HG02571 (cell line): ENCODE measurements at regions not wholly inside any gene's neighbourhood (a gene's known extent, or its start where the extent isn't known, plus 50 kb on each side); places are given as distances from the start of the nearest gene placed in this dataset.

Experiments
- ATAC-seq: cut with Tn5 transposase; IDR thresholded peaks from one replicate; pipeline ENCODE4 v1.9.1; 2021; ENCODE audit warnings: mild to moderate bottlenecking, moderate library complexity; ENCODE audit not compliant: unreplicated experiment

GRCh38 chr20:11076434-11077105, 402.8 kb upstream of the JAG1 start:
- ATAC-seq: no peak

DNA sequence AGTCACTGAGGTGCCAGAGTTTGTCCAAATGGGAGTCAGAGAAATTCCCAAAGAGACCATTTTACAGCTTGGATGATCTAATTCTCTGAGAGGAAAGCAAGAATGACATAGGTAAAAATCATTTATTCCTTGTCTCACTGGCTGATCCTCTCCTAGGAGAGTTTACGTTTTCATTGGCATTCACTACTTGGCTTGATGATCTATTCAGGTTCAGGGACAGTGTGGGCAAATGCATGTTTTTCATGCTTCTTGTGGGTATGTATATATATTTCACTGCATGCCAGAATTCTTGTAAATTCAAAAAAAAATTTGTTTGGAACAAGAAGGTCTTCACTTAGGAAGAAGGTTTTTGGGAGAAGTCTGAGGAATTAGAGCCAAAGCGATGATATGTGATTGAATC, 403.4 kb upstream of the JAG1 start:
- ATAC-seq: no peak

DNA sequence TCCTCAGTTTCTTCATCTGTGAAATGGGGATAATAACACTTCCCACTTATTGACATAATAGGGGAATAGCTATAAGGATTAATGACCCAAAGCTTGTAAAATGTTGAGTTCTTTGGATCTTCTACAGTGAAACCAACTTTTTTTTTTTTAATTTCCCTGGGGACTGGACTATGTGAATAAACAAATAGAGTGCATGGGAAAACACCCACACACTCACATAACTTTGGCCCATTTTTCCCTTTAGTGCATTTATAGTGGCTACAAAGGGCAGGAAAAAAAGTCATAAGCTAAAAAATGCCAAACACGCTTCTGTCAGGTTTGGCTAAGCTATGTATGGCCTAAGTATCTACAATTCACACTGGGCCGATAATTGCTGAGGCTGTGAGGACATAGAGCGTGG, 406.2 kb upstream of the JAG1 start:
- no peak for ATAC-seq

- no peak for ATAC-seq
These were observed 407.1 kb upstream of the JAG1 start for GRCh38 chr20:11080781-11081377.

- no peak for ATAC-seq
These were observed 410.0 kb upstream of the JAG1 start for GRCh38 chr20:11083841-11084240.

DNA sequence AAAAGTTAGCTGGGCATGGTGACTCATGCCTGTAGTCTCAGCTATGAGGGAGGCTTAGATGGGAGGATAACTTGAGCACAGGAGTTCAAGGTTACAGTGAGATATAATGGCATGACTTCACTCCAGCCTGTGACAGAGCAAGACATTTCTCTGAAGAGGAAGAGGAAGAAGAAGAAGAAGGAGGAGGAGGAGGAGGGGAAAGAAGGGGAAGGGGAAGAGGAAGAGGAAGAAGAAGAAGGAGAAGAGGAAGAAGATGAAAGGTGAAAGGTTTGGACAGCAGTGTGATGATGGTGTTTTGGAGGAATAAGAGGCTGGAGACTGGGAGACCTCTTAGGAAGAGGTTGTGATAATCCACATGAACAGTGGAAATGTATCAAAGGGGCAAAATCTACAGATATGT, 410.7 kb upstream of the JAG1 start:
- no peak for ATAC-seq

DNA sequence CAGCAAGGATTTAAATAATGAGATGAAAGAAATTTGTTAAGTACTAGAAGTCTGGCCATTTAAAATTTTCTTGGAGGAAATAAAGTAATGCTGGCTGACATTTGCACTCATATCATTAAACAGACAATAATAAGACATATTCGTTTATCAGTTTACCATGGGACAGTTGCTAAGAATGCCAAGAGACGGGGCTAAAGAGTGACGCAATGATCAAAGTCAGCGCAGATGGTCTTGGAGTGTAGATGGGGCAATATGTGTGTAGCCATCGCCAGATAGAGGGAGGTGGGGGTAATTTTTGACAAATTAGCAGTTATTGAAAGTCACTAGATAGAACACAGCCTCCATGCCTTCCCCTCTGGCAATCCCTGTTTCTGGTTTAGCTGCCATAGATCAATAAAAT, 413.2 kb upstream of the JAG1 start:
- no peak for ATAC-seq

GRCh38 chr20:11090751-11091150, 417.0 kb upstream of the JAG1 start:
- ATAC-seq: no peak

DNA sequence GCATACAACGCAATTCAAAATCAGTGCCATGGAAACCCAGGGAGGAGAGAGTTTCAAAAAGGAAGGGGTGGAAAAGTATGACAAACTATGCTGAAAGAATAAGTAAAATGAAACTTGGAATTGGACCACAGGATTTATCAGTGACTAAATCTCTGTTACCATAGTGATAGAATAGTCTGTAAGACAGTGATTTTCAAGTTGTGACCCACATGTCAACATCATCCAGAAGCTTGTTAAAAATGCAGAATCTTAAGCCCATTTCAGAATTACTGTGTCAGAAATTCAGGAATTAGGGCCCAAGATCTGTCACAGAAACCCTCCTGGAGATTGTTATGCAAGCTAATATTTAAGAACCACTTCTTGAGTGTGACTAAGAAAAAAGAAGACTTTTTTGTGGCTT, 417.7 kb upstream of the JAG1 start:
- no peak for ATAC-seq

GRCh38 chr20:11092151-11092550, 418.4 kb upstream of the JAG1 start:
- ATAC-seq: no peak

DNA sequence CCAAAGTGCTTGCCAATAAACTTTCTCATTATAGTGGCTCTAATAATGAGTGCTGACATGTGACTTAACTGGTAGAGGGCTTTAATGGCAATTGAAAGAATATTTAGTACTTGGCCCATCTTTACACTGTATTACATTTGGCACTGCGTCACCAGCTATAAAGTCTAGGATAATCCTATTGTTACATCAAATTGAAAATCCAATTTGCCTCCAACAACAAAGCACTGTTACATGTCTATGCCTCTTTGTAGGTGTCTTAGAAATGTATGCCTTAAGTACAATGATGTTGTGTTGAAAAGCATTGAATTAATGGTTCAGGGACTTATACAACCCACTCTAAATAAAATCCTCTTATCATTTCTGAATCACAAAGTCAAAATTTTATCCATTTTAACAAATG, 420.4 kb upstream of the JAG1 start:
- ATAC-seq: no peak

- no peak for ATAC-seq
These were observed 420.9 kb upstream of the JAG1 start for GRCh38 chr20:11094711-11095110.

GRCh38 chr20:11098888-11099287, 425.1 kb upstream of the JAG1 start:
- no peak for ATAC-seq

DNA sequence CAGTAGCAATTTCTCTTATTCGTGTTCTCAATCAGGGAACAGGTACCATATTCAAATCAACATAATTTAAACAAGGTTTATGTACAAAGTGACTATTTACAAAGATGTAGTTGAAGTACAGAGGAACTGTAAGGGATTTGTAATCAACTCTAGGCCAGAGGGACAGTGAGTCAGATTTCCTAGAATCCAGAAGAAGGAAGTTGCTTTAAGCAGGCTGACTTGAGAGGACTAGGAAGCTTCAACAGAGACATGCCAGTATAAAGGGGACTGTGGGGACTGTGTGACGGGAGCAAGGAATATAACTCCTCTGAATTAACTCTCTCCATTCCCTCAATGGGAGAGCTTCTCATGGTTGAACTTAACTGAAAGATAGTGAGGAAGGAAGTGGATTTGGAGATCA, 427.4 kb upstream of the JAG1 start:
- no peak for ATAC-seq

- no peak for ATAC-seq
These were observed 427.9 kb upstream of the JAG1 start for GRCh38 chr20:11101696-11102095.

DNA sequence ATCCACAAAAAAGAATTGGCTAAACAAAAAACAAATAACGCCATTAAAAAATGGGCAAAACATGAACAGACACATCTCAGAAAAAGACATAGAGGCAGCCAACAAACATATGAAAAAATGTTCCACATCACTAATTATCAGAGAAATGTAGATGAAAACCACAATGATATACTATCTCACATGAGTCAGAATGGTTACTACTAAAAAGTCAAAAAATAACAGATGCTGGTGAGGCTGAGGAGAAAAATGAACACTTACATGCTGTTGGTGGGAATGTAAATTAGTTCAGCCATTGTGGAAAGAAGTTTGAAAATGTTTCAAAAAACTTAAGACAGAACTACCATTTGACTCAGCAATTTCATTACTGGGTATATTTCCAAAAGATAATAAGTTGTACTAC, 430.1 kb upstream of the JAG1 start:
- no peak for ATAC-seq

DNA sequence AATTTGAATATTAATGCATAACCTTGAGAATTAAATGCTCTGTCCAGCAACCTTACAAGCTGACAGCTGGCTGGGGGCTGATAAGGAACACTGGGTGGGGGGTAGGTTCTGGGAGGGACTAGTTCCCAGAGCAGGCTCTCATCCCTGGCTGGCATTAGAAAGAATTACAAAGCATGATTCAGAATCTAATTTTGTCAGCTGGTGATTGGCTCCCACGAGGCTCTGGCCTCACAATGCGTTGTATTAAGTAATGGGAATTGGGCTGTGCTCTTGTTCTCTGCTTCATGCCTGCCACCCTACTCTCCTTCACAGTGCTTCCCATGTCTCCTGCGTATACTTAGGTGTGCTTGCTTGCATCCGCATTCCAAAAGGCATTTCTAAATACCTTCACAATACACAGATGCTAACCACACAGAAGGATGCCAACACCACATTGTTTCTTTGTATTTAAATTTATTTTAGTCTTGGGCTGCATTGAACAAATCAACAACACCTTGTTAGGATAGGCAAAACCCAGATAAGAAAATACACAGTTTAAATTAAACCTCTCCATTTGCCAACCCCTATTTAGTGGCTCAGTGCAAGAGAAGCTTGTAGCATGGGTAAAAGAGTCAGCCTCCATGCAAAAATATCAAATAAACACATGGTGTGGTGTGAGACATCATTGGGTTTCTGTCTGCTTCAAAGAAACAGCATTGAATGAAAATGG, 434.5 kb upstream of the JAG1 start:
- ATAC-seq: no peak

DNA sequence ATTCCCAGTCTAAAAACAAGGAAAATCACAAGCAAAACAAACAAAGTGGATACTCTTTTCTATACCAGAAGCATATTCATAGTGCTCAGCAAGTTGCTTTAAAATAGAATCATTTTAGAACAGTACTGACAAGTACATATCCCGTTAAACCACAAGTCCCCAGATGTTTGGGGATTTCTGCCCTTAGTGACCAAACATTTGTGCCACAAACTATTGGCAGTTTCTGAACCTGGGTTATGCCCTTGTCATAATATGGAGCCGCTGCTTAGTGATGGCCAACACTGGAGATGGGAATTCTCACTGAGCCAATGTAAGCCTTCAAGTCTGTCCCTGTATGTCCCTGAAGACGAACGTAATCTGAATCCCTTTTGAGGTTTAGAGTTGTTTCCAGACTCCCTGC, 436.7 kb upstream of the JAG1 start:
- no peak for ATAC-seq

DNA sequence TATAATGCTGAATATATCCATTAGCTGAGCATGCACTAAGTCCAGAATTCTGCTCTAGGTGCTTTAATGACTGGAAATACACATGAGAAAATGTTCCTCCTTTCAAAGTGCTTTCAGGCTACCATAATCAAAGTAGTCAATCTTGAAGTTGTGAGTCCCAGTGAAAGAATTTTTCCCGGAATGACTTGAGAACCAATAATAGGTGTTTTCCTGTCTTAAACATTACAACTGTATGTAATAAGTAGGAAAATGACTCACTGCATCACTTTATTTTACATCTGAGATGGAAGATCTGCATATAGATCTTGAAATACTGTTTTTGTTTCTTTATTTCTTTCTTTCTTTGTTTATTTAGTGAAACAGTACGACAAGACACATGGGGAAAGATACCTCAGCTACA, 437.4 kb upstream of the JAG1 start:
- ATAC-seq: no peak

DNA sequence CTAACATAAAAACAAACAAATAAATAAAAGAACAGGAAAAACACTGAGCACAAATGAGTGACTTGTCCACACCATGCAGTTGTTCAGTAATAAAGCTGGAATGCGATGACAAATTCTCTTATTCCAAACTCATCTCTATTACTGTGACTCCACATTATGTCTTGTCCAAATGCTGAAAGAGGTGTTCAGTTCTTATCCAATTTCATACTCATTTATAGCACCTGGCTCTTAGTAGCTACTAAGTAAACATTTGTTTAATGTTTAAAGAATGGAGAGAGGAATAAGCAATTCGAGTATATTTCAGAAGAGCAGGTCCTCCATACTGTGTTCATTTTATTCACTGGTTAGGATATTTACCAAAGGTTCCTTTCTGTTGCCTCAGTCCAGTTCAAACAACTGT, 439.0 kb upstream of the JAG1 start:
- no peak for ATAC-seq

GRCh38 chr20:11114382-11114781, 440.6 kb upstream of the JAG1 start:
- ATAC-seq: no peak

- no peak for ATAC-seq
These were observed 444.2 kb upstream of the JAG1 start for GRCh38 chr20:11117808-11118528.
